ENCODE measurements at regions not wholly inside any gene's neighbourhood (a gene's known extent, or its start where the extent isn't known, plus 50 kb on each side); places are given as distances from the start of the nearest gene placed in this dataset.

DNA sequence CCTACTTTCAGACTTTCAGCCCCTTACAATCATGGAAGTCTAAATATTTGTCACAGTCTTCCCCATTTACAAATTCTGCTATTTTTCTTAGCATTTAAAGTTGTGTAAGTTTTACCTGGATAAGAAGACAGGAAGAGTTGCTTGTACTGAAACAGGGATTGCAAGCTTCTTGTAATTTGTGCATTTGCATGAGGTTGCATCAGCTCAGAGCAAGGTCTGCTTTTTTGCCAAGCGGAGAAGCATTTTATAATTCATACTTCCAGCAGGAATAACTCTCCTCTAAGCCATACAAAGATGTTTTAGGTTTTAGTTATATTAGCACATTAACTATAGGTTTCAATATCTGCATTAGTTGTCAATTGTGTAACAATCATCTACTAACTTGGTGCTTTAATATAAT is 922.0 kb upstream of the PABPC4L start:
- TF ChIP-seq, protein P1, sequence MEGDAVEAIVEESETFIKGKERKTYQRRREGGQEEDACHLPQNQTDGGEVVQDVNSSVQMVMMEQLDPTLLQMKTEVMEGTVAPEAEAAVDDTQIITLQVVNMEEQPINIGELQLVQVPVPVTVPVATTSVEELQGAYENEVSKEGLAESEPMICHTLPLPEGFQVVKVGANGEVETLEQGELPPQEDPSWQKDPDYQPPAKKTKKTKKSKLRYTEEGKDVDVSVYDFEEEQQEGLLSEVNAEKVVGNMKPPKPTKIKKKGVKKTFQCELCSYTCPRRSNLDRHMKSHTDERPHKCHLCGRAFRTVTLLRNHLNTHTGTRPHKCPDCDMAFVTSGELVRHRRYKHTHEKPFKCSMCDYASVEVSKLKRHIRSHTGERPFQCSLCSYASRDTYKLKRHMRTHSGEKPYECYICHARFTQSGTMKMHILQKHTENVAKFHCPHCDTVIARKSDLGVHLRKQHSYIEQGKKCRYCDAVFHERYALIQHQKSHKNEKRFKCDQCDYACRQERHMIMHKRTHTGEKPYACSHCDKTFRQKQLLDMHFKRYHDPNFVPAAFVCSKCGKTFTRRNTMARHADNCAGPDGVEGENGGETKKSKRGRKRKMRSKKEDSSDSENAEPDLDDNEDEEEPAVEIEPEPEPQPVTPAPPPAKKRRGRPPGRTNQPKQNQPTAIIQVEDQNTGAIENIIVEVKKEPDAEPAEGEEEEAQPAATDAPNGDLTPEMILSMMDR (conservative IDR thresholded peaks at IDR 0.05; ENCODE audit: low read depth, low read length), result no peak

DNA sequence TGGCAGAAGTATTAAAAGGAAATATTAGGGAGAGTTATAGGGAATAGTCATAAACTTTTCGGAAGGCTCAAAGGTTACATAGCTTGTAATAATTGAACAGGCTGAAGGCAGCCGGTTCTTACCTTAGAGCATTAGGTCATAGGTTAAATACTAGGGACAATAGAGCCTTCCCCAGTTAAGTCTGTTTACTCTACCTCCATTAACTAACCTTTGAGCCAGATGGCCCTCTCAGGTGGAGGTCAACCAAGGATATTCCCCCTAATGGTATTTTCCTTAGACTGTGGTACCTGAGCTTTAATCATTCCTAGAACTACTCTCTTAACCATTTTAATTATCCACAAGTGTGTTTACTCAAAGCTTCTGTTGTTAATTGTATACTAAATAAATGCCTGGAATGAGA is 920.9 kb upstream of the PABPC4L start:
- no peak for DNase-seq (ENCODE audit: low read depth)
- TF ChIP-seq, protein P1 (conservative IDR thresholded peaks at IDR 0.05; ENCODE audit: low read depth, low read length), result no peak
- no peak overlapping the region for H3K4me3 ChIP-seq (ENCODE audit: low read depth, low read length)

More for the DNA sequence above, 922.0 kb upstream of the PABPC4L start:
- no peak overlapping the region for H3K4me3 ChIP-seq (ENCODE audit: low read depth, low read length)
- peak; percentile 8 for DNase-seq (ENCODE audit: low read depth)

DNA sequence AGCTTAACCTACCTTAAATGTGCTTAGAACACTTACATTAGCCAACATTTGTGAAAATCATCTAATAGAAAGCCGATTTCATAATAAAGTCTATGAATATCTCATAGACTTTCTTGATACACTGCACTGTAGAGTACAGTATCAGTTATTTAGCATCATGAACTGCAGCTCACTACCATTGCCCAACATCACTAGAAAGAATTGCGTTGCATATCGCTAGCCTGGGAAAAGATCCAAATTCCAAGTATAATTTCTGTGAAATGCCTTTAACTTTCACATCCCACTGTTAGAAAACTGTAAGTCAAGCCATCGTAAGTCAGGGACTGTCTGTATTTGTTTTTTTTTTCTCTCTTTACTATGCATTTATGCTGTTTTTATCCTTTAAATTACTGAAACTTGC is 918.6 kb upstream of the PABPC4L start:
- H3K4me3 ChIP-seq (ENCODE audit: low read depth, low read length), result no peak overlapping the region
- DNase-seq (ENCODE audit: low read depth), result peak; percentile 63
- TF ChIP-seq, protein P1 (conservative IDR thresholded peaks at IDR 0.05; ENCODE audit: low read depth, low read length), result no peak

DNA sequence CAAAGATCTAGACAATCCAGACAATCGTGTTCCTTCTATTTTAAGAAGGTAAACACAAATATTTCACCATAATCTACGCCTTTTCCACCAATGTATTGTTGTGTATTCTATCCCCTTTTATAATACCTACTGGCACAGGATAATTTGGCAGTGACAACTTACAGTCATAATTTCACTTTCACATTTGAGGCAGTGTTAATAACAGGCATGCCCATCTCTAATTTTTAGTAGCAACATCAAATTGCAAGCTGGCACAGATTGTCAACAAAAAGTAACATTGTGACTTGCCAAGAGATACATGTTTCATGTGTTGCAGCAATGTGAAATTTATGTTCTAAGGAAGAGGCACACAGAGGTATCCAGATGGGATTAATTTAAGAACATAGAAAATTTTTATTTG is 912.5 kb upstream of the PABPC4L start:
- H3K4me3 ChIP-seq (ENCODE audit: low read depth, low read length), result no peak overlapping the region
- no peak for DNase-seq (ENCODE audit: low read depth)
- TF ChIP-seq, protein P1 (conservative IDR thresholded peaks at IDR 0.05; ENCODE audit: low read depth, low read length), result no peak

DNA sequence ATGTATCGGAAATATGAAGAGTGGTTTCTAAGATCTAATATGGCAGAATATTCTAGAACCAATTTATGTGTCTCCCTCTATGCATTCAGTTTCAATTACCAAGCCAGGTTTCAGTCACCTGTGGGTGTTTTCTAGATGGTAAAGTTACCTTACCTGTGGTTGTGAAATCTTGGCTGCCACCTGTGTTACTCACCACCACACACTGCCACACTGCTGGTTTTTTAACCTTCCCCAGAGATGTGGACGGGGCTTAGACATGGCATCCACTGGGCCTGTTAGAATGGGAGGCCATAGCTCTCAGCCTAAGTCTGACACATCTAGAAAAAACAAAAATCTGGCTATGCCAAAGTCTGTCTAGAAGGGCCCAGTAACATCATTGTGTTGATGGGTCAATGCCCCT is 896.5 kb upstream of the PABPC4L start:
- TF ChIP-seq, protein P1 (conservative IDR thresholded peaks at IDR 0.05; ENCODE audit: low read depth, low read length), result no peak
- H3K4me3 ChIP-seq (ENCODE audit: low read depth, low read length), result no peak overlapping the region
- DNase-seq (ENCODE audit: low read depth), result no peak

DNA sequence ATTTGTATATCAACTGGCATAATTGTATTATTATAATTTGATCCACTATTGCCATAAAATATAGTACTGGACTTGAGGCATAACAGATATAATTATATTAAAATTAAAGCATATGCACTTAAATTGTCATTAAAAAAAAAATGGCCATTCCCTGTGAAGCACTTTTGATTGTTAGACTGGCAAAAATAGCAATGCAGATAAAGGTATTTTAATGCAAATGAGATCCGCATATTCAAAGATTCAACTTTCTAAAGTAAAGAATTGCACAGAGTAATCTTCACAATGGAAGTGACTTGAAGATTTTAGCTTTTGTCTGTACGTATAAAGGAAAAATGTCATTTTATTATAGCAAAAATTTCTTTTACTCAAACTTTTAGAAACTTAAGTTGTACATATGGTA is 871.8 kb upstream of the PABPC4L start:
- no peak overlapping the region for H3K4me3 ChIP-seq (ENCODE audit: low read depth, low read length)
- TF ChIP-seq, protein P1 (conservative IDR thresholded peaks at IDR 0.05; ENCODE audit: low read depth, low read length), result no peak
- no peak for DNase-seq (ENCODE audit: low read depth)

DNA sequence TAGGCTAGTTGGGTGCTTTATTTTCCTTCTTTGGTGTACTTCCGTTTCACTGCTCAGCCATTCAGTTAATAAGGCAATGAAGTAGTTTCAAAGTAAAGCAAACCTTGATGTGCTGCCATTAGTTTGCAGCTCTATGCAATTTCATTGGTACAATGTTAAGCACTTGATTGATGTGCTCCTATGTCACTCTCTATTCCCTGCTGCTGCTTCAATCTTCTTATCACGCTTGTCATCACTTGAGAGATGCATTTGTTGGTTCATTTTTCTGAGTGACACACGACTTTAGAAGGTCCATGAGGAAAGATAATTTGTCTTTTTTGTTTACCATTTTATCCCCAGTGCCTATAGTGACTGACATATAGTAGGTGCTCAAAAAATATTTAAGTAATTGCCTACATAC is 871.0 kb upstream of the PABPC4L start:
- H3K4me3 ChIP-seq (ENCODE audit: low read depth, low read length), result no peak overlapping the region
- TF ChIP-seq, protein P1 (conservative IDR thresholded peaks at IDR 0.05; ENCODE audit: low read depth, low read length), result no peak
- DNase-seq (ENCODE audit: low read depth), result no peak

Data from choroid plexus epithelial cell (primary cell).